CD4-positive, CD25-positive, alpha-beta regulatory T cell (primary cell): ENCODE measurements at regions not wholly inside any gene's neighbourhood (a gene's known extent, or its start where the extent isn't known, plus 50 kb on each side); places are given as distances from the start of the nearest gene placed in this dataset.
A peak's percentile ranks its signal among the peaks of the same experiment; 100 is the strongest.

Experiments
- ATAC-seq, 2 donors: fragments of 150-1000 bp; cut with Tn5 transposase; one replicate each; pipeline ENCODE4 v1.10.0; 2021; ENCODE audit warnings: low read depth in 2 of 2, moderate number of reproducible peaks in 2 of 2, moderate library complexity in 1 of 2
- DNase-seq, 3 donors: peaks; one replicate each; pipeline versions ENCODE4 v3.0.0 to v3.0.0-alpha.2; 2012 to 2022; ENCODE audit warnings: mixed read lengths in 1 of 3
- H3K27ac ChIP-seq: one replicate; pipeline ENCODE4 v1.7.0; 2013; ENCODE audit warnings: mild to moderate bottlenecking, low read length; ENCODE audit not compliant: insufficient read depth, poor library complexity, severe bottlenecking
- H3K27me3 ChIP-seq: one replicate; pipeline ENCODE4 v1.7.0; 2013; ENCODE audit warnings: low read length; ENCODE audit not compliant: control insufficient read depth, insufficient read depth
- H3K36me3 ChIP-seq: one replicate; pipeline ENCODE4 v1.7.0; 2013; ENCODE audit warnings: mild to moderate bottlenecking, low read length, moderate library complexity; ENCODE audit not compliant: control insufficient read depth, insufficient read depth
- H3K4me1 ChIP-seq: 2 replicates; pipeline ENCODE4 v1.7.0; 2013; ENCODE audit warnings: mild to moderate bottlenecking, low read length; ENCODE audit not compliant: insufficient read depth, control insufficient read depth, poor library complexity, severe bottlenecking
- H3K4me3 ChIP-seq: one replicate; pipeline ENCODE4 v1.7.0; 2013; ENCODE audit warnings: low read depth, mild to moderate bottlenecking, low read length, moderate library complexity
- H3K9me3 ChIP-seq, 2 experiments: 1 replicate in 1 of 2; 2 replicates in 1 of 2; pipeline ENCODE4 v1.7.0; 2013; ENCODE audit warnings: low read length in 2 of 2, mild to moderate bottlenecking in 1 of 2, moderate library complexity in 1 of 2; ENCODE audit not compliant: control insufficient read depth in 2 of 2
- H3K27ac Mint-ChIP-seq, 3 donors: one replicate each; pipeline ENCODE4 v1.8.0; 2020 to 2022; ENCODE audit warnings: mild to moderate bottlenecking in 3 of 3, mixed read lengths in 3 of 3, moderate library complexity in 2 of 3
- H3K27me3 Mint-ChIP-seq: one replicate; pipeline ENCODE4 v1.8.0; 2022; ENCODE audit warnings: mild to moderate bottlenecking, mixed read lengths
- H3K36me3 Mint-ChIP-seq: one replicate; pipeline ENCODE4 v1.8.0; 2020; ENCODE audit warnings: mixed read lengths
- H3K4me1 Mint-ChIP-seq, 4 donors: one replicate each; pipeline ENCODE4 v1.8.0; 2020 to 2022; ENCODE audit warnings: mixed read lengths in 4 of 4, mild to moderate bottlenecking in 1 of 4
- H3K4me3 Mint-ChIP-seq, 4 donors: one replicate each; pipeline ENCODE4 v1.8.0; 2020 to 2022; ENCODE audit warnings: mild to moderate bottlenecking in 4 of 4, mixed read lengths in 4 of 4, moderate library complexity in 3 of 4
- H3K9me3 Mint-ChIP-seq, 7 donors: one replicate each; pipeline ENCODE4 v1.8.0; 2020 to 2022; ENCODE audit warnings: mixed read lengths in 7 of 7, mild to moderate bottlenecking in 3 of 7, moderate library complexity in 2 of 7

DNA sequence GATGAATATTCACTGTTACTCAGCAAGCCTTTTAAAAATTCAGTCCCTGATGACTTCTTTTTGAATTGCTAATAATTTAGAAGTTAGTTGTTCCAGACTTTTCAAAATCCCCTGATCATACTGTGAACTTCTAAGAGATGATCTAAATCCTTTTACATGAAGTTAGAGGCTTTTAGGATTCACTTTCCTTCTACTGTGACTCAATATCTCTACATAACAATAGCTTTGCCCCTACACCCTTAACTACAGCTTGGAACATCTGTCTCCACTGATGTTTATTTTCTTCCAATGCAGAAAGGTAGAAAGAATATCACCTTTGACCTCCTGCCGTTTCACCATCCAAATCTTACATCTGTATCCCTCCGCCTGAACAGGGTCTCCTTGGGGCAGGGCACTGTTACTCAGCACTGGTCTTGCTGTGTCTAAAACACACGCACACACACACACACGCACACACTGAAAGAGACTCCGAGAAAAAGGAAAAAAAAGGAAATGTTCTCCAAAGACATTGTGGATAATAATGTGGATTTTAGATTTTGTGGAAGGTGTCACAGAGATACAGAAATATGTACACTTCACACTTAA lies 111.6 kb upstream of the GPRIN3 start:
- no peak overlapping the region for H3K27ac ChIP-seq
- H3K4me3 ChIP-seq: no peak overlapping the region
- Mint-ChIP-seq H3K36me3 (no peaks in the 10 kb centered on the region), H3K9me3 (no peaks in the 10 kb centered on the region), H3K27me3 (no peaks in the 10 kb centered on the region), H3K4me1 (no peaks in the 10 kb centered on the region), H3K27ac (no peak overlapping the region), H3K4me3 (no peak overlapping the region)
- no peaks in the 10 kb centered on the region for H3K9me3 ChIP-seq
- no peaks in the 10 kb centered on the region for H3K36me3 ChIP-seq
- ATAC-seq (no peak), DNase-seq (no peak)
- no peaks in the 10 kb centered on the region for H3K27me3 ChIP-seq
- H3K4me1 ChIP-seq: no peaks in the 10 kb centered on the region

DNA sequence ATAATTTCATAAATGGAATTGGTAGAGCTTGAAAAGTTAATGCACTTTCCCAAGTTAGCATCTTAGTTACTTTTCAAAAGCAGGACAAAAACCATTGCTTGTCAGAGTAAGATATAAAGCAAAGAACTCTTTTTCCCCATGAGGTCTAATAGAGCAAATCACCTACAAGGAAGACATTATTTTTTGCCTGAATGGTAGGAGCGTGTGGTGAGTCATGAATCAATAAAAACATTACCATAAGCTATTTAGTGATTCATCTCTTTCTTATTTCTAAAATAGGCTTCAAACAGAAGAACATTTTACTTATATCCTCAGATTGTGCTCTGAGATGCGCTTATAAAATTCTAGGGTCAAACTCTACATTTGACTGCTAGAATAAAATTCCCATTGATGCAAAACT lies 109.4 kb upstream of the GPRIN3 start:
- H3K27me3 Mint-ChIP-seq: no peaks in the 10 kb centered on the region
- no peaks in the 10 kb centered on the region for H3K36me3 ChIP-seq
- H3K4me3 Mint-ChIP-seq: no peak overlapping the region
- no peak overlapping the region for H3K4me3 ChIP-seq
- no peaks in the 10 kb centered on the region for H3K9me3 Mint-ChIP-seq
- no peaks in the 10 kb centered on the region for H3K4me1 Mint-ChIP-seq
- H3K4me1 ChIP-seq: no peaks in the 10 kb centered on the region
- DNase-seq (no peak), ATAC-seq (no peak)
- no peaks in the 10 kb centered on the region for H3K27me3 ChIP-seq
- no peaks in the 10 kb centered on the region for H3K36me3 Mint-ChIP-seq
- no peak overlapping the region for H3K27ac ChIP-seq
- no peak overlapping the region for H3K27ac Mint-ChIP-seq
- no peaks in the 10 kb centered on the region for H3K9me3 ChIP-seq

DNA sequence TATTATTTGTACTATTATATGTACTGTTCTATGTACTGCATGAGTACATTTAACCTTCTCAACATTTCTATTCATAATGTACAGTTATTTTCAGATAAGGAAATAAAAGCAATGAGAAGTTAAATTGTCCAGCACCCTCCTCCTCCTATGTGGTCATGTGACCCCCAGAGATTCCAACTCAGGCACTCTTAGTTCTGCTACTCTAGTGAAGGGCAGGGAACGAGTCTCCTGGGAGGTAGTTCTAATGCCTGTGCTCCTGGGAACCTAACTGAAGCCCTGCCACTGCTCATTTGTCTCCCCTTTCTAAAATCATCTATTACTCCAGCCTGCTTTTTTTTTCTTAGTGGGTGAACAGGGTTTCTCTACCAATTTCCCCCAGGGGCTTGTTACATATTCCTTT lies 105.9 kb upstream of the GPRIN3 start:
- ATAC-seq: no peak

DNA sequence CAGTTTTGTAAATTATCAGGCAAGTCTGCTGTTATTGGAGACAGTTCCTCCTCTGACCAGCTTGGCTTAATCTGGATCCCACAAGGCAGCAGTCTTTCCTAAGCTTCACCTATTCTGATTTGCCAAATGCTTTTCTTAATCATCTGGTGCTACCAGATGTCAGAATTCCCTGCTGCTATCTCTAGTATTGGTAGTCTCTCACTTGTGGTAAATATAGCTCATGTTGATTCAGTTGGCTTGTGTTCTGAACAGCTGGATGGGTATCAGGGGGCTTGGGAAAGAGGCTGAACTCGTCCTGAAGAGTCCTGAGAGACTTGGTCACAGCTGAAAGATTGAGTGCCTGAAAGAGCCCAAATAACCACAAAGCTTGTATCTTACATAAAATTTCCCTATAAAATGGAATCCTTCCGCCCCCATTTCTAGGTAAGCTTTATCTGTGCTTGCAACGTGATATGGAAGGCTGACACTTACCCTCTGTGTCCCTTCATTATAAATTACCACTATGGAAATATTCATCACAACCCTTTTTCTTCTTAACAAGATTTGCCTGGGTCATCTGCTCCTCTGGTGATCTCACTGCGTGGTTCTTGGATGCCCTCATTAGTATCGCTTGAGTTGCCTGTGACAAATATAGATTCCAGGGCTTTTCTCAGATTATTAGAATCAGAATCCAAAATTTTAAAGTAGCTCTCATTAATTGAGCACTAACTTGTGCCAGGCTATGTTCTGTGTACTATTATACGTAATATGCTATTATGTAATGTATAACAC lies 104.1 kb upstream of the GPRIN3 start:
- Histone ChIP-seq H3K4me1 (no peaks in the 10 kb centered on the region), H3K9me3 (no peaks in the 10 kb centered on the region), H3K4me3 (no peak overlapping the region), H3K27me3 (peaks cover 1% of the 10 kb centered on the region), H3K36me3 (no peaks in the 10 kb centered on the region), H3K27ac (no peak overlapping the region)
- H3K4me3 Mint-ChIP-seq: no peak overlapping the region
- no peaks in the 10 kb centered on the region for H3K36me3 Mint-ChIP-seq
- peaks cover 0 to 3% (median 0%) of the 10 kb centered on the region in 4 donors for H3K4me1 Mint-ChIP-seq
- DNase-seq (no peak), ATAC-seq (no peak)
- no peak overlapping the region for H3K27ac Mint-ChIP-seq
- no peaks in the 10 kb centered on the region for H3K27me3 Mint-ChIP-seq
- H3K9me3 Mint-ChIP-seq: peaks cover 0 to 5% (median 0%) of the 10 kb centered on the region in 7 donors

More for the DNA sequence above, 105.9 kb upstream of the GPRIN3 start:
- H3K27ac Mint-ChIP-seq: no peak overlapping the region
- Histone ChIP-seq H3K4me1 (no peaks in the 10 kb centered on the region), H3K4me3 (no peak overlapping the region), H3K27ac (no peak overlapping the region), H3K36me3 (no peaks in the 10 kb centered on the region), H3K27me3 (peaks cover 1% of the 10 kb centered on the region), H3K9me3 (no peaks in the 10 kb centered on the region)
- peaks cover 0 to 3% (median 0%) of the 10 kb centered on the region in 4 donors for H3K4me1 Mint-ChIP-seq
- no peak overlapping the region for H3K4me3 Mint-ChIP-seq
- H3K36me3 Mint-ChIP-seq: no peaks in the 10 kb centered on the region
- peaks cover 0 to 2% (median 0%) of the 10 kb centered on the region in 7 donors for H3K9me3 Mint-ChIP-seq
- H3K27me3 Mint-ChIP-seq: no peaks in the 10 kb centered on the region
- DNase-seq: no peak

DNA sequence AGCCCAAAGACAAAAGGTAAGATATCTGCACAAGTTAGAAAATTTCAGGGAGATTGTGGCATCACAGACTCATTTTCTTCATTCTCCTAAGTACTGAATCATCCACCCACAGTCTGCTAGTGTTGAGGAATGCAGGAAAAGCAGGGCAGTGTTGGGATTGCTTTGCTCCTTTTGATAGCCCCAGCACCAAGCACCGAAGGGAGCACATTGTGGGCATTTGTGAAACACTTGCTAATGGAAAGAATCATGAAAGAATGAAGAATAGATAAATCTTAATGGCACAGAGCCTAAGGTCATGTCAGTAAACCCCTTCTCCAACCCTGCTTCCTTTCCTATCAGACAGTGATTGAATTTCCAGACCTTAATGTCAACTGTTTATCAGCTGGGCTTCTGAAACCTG lies 103.1 kb upstream of the GPRIN3 start:
- H3K27ac Mint-ChIP-seq: no peak overlapping the region
- peaks cover 1% of the 10 kb centered on the region for H3K27me3 ChIP-seq
- ATAC-seq (no peak), DNase-seq (no peak)
- no peak overlapping the region for H3K27ac ChIP-seq
- no peak overlapping the region for H3K4me3 ChIP-seq
- H3K4me1 ChIP-seq: no peaks in the 10 kb centered on the region
- peaks cover 0 to 3% (median 0%) of the 10 kb centered on the region in 4 donors for H3K4me1 Mint-ChIP-seq
- H3K4me3 Mint-ChIP-seq: no peak overlapping the region
- H3K36me3 Mint-ChIP-seq: no peaks in the 10 kb centered on the region
- no peaks in the 10 kb centered on the region for H3K36me3 ChIP-seq
- peaks cover 0 to 5% (median 0%) of the 10 kb centered on the region in 7 donors for H3K9me3 Mint-ChIP-seq
- no peaks in the 10 kb centered on the region for H3K27me3 Mint-ChIP-seq
- no peaks in the 10 kb centered on the region for H3K9me3 ChIP-seq

DNA sequence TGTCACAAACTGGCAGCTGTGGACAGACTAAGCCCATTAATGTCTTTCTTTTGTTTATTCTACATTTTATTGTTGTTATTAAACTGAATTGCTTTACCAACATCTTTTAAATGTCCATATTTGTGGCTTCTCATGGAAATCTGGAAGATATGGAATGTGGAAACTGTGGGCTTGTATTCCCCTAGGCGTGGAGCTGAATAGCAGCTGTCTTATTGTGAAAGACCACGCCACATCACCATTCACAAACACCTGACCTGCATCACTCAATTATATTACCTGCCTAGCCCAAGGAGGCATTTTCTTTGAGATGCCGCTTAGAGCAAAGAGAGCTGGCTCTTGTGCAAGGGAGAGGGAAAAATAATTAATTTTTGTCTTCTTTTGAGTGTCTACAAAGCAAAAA lies 96.9 kb upstream of the GPRIN3 start:
- no peak for DNase-seq
- no peak overlapping the region for H3K4me3 ChIP-seq
- Mint-ChIP-seq H3K9me3 (peaks cover 0 to 5% (median 0%) of the 10 kb centered on the region in 7 donors), H3K4me1 (no peaks in the 10 kb centered on the region), H3K27ac (no peak overlapping the region), H3K36me3 (no peaks in the 10 kb centered on the region), H3K4me3 (peak overlapping the region in 1 of 4 donors; percentile 23), H3K27me3 (no peaks in the 10 kb centered on the region)
- H3K27ac ChIP-seq: no peak overlapping the region
- no peaks in the 10 kb centered on the region for H3K27me3 ChIP-seq
- ATAC-seq: no peak
- H3K9me3 ChIP-seq: no peaks in the 10 kb centered on the region
- no peaks in the 10 kb centered on the region for H3K4me1 ChIP-seq
- H3K36me3 ChIP-seq: no peaks in the 10 kb centered on the region

DNA sequence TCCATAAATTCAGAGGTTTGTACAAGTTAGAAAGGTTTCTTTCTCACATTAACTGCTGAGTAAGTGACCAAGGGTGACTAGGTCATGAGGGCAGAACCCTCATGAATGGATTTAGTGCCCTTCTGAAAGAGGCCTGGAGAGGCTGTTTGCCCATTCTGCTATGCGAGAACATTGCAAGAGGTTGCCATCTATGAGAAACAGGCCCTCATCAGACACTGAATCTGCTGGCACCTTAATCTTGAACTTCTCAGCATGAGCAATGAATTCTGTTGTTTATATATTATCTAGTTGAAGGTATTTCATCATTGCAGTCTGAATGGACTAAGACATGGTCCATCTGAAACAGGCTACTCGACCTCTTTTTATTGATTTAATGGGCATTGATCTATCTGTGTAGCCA lies 96.2 kb upstream of the GPRIN3 start:
- Mint-ChIP-seq H3K4me3 (no peak overlapping the region), H3K27me3 (no peaks in the 10 kb centered on the region), H3K9me3 (peaks cover 0 to 5% (median 0%) of the 10 kb centered on the region in 7 donors), H3K27ac (no peak overlapping the region), H3K4me1 (no peaks in the 10 kb centered on the region), H3K36me3 (no peaks in the 10 kb centered on the region)
- H3K36me3 ChIP-seq: no peaks in the 10 kb centered on the region
- ATAC-seq (no peak), DNase-seq (no peak)
- no peaks in the 10 kb centered on the region for H3K9me3 ChIP-seq
- H3K4me3 ChIP-seq: no peak overlapping the region
- H3K27ac ChIP-seq: no peak overlapping the region
- H3K27me3 ChIP-seq: no peaks in the 10 kb centered on the region
- no peaks in the 10 kb centered on the region for H3K4me1 ChIP-seq
